ENCODE measurements at regions not wholly inside any gene's neighbourhood (a gene's known extent, or its start where the extent isn't known, plus 50 kb on each side); places are given as distances from the start of the nearest gene placed in this dataset.

- TF ChIP-seq CTCF (conservative IDR thresholded peaks at IDR 0.05; ENCODE audit: low read depth, low read length) = no peak
- TF ChIP-seq EZH2 (IDR thresholded peaks at IDR 0.05; ENCODE audit: borderline replicate concordance, low read depth, low read length, poor library complexity, severe bottlenecking) = no peak
Measured at GRCh38 chr1:100597061-100597741, 59.3 kb downstream of the GPR88 start.
